SK-N-SH treated with all-trans-retinoic acid at 6 μM for 48 hours (cell line): ENCODE measurements at regions not wholly inside any gene's neighbourhood (a gene's known extent, or its start where the extent isn't known, plus 50 kb on each side); places are given as distances from the start of the nearest gene placed in this dataset.

Experiments used
- ATAC-seq: fragments of 200-7000 bp; cut with Tn5 transposase; 3 replicates; pipeline ENCODE4 v1.9.1; 2020; ENCODE audit warnings: mild to moderate bottlenecking, moderate library complexity
- ARNTL ChIP-seq: fragments of 450-650 bp; formaldehyde crosslinking; IDR thresholded peaks from 2 replicates; pipeline ENCODE4 v1.5.0; 2020; ENCODE audit warnings: low read depth, mild to moderate bottlenecking, moderate library complexity, borderline replicate concordance
- BACH2 ChIP-seq: fragments of 250-450 bp; sonication (Bioruptor Pico); IDR thresholded peaks from 2 replicates; pipeline ENCODE4 v1.9.0; 2021; ENCODE audit warnings: mild to moderate bottlenecking, borderline replicate concordance
- CSDC2 ChIP-seq: fragments of 250-450 bp; sonication (Bioruptor Pico); IDR thresholded peaks from 2 replicates; pipeline ENCODE4 v1.5.0; 2020; ENCODE audit warnings: mild to moderate bottlenecking, moderate library complexity
- ESRRG ChIP-seq: fragments of 250-450 bp; sonication (Bioruptor Pico); IDR thresholded peaks from 2 replicates; pipeline ENCODE4 v1.6.1; 2021; ENCODE audit warnings: mild to moderate bottlenecking
- GLIS3 ChIP-seq: fragments of 250-450 bp; sonication (Bioruptor Pico); IDR thresholded peaks from 2 replicates; pipeline ENCODE4 v1.5.0; 2020; ENCODE audit warnings: mild to moderate bottlenecking, moderate library complexity
- ISL1 ChIP-seq: fragments of 250-450 bp; sonication (Bioruptor Pico); IDR thresholded peaks from 2 replicates; pipeline ENCODE4 v2.1.2; 2022; ENCODE audit warnings: mild to moderate bottlenecking, moderate library complexity
- OSR1 ChIP-seq: fragments of 250-450 bp; sonication (Bioruptor Pico); IDR thresholded peaks from 2 replicates; pipeline ENCODE4 v1.8.0; 2022; ENCODE audit warnings: moderate library complexity, mild to moderate bottlenecking, inconsistent platforms
- PPARA ChIP-seq: fragments of 250-450 bp; sonication (Bioruptor Pico); IDR thresholded peaks from 2 replicates; pipeline ENCODE4 v1.5.0; 2020; ENCODE audit warnings: mild to moderate bottlenecking, borderline replicate concordance
- RARB ChIP-seq: fragments of 250-450 bp; sonication (Bioruptor Pico); IDR thresholded peaks from 2 replicates; pipeline ENCODE4 v1.8.0; 2021; ENCODE audit warnings: mild to moderate bottlenecking, moderate library complexity
- SNAI2 ChIP-seq: fragments of 250-450 bp; sonication (Bioruptor Pico); IDR thresholded peaks from 2 replicates; pipeline ENCODE4 v1.5.0; 2020; ENCODE audit warnings: mild to moderate bottlenecking, moderate library complexity
- TCF4 ChIP-seq: fragments of 250-450 bp; sonication (Bioruptor Pico); IDR thresholded peaks from 2 replicates; pipeline ENCODE4 v1.8.0; 2021; ENCODE audit warnings: mild to moderate bottlenecking, moderate library complexity, borderline replicate concordance
- TOX ChIP-seq: fragments of 250-450 bp; sonication (Bioruptor Pico); IDR thresholded peaks from 2 replicates; pipeline ENCODE4 v1.8.0; 2021; ENCODE audit warnings: mild to moderate bottlenecking, moderate library complexity, borderline replicate concordance
- ZC3H10 ChIP-seq: fragments of 250-450 bp; sonication (Bioruptor Pico); IDR thresholded peaks from 2 replicates; pipeline ENCODE4 v1.5.1; 2021; ENCODE audit warnings: mild to moderate bottlenecking, moderate library complexity
- ZFP3 ChIP-seq: fragments of 250-450 bp; sonication (Bioruptor Pico); IDR thresholded peaks from 2 replicates; pipeline ENCODE4 v1.5.0; 2020; ENCODE audit warnings: mild to moderate bottlenecking, moderate library complexity
- ZFP30 ChIP-seq: fragments of 450-650 bp; formaldehyde crosslinking; IDR thresholded peaks from 2 replicates; pipeline ENCODE4 v1.5.0; 2022; ENCODE audit warnings: mild to moderate bottlenecking, moderate library complexity
- ZNF565 ChIP-seq: fragments of 450-650 bp; formaldehyde crosslinking; conservative IDR thresholded peaks from 2 replicates; pipeline ENCODE4 v1.5.0; 2020; ENCODE audit warnings: low read depth, mild to moderate bottlenecking, moderate library complexity
- ZNF70 ChIP-seq: fragments of 450-650 bp; formaldehyde crosslinking; IDR thresholded peaks from 2 replicates; pipeline ENCODE4 v1.5.0; 2020; ENCODE audit warnings: mild to moderate bottlenecking, moderate library complexity
- ZNF8 ChIP-seq: fragments of 450-650 bp; formaldehyde crosslinking; IDR thresholded peaks from 2 replicates; pipeline ENCODE4 v1.5.0; 2020; ENCODE audit warnings: mild to moderate bottlenecking, moderate library complexity
- TF ChIP-seq, protein P1 (sequence below): fragments of 250-450 bp; sonication (Bioruptor Pico); IDR thresholded peaks from 2 replicates; pipeline ENCODE4 v1.5.0; 2020; ENCODE audit warnings: mild to moderate bottlenecking, moderate library complexity
- TF ChIP-seq, protein P2 (sequence below): fragments of 250-450 bp; sonication (Bioruptor Pico); IDR thresholded peaks from 2 replicates; pipeline ENCODE4 v1.8.0; 2020; ENCODE audit warnings: mild to moderate bottlenecking, moderate library complexity, borderline replicate concordance
- TF ChIP-seq, protein P3 (sequence below): fragments of 250-450 bp; sonication (Bioruptor Pico); IDR thresholded peaks from 2 replicates; pipeline ENCODE4 v1.8.0; 2021; ENCODE audit warnings: low read depth, mild to moderate bottlenecking, moderate library complexity, borderline replicate concordance
- TF ChIP-seq, protein P4 (sequence below): fragments of 250-450 bp; sonication (Bioruptor Pico); IDR thresholded peaks from 2 replicates; pipeline ENCODE4 v1.5.1; 2021; ENCODE audit warnings: mild to moderate bottlenecking, moderate library complexity
- TF ChIP-seq, protein P5 (sequence below): fragments of 250-450 bp; sonication (Bioruptor Pico); IDR thresholded peaks from 2 replicates; pipeline ENCODE4 v1.5.1; 2020; ENCODE audit warnings: low read depth, mild to moderate bottlenecking, moderate library complexity

DNA sequence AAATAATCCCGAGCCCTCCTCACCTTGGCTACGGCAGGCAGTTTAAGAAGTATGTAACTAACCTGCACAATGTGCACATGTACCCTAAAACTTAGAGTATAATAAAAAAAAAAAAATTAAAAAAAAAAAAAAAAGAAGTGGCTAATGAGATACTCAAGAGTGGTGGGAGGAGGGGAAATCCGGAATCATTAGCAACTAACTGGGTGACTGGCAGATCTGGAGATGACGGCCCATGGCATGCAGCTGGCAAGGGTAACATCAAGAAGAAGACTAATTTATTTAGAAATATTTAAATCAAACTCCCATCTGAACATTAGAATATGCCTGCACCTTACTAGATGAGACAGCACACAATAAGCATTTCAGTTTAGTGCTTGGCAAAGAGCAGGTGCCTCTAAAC is 52.3 kb upstream of the TMCC3 start:
- no peak for ATAC-seq
- TF ChIP-seq ESRRG (no peak), RARB (CRISPR knock-in tag) (no peak), ZFP30 (CRISPR knock-in tag) (no peak), ISL1 (CRISPR knock-in tag) (no peak), ZNF70 (CRISPR knock-in tag) (no peak), ZNF8 (CRISPR knock-in tag) (no peak), ARNTL (CRISPR knock-in tag) (no peak), ZFP3 (CRISPR knock-in tag) (no peak), ZNF565 (no peak), TCF4 (CRISPR knock-in tag) (no peak)

DNA sequence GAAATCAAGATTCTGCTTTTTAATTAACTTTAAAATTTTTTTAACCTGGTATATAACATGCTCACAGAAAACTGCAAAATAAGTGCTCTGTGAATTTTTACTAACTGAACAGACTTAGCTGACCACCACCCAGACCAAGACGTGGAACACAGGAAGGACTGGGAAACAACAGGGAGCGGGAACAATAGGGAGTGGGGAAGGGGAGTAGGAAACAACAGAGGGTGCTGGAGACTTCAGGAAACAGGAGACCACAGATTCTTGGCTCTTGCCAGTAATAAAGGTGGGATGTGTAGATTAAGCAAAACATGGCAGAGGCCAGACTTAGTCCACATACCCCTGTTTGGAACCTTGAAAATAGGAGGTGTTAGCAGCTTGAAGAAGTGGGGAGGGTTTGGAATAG is 51.4 kb upstream of the TMCC3 start:
- ATAC-seq: no peak

More for the DNA sequence above, 51.4 kb upstream of the TMCC3 start:
- TF ChIP-seq, protein P1, sequence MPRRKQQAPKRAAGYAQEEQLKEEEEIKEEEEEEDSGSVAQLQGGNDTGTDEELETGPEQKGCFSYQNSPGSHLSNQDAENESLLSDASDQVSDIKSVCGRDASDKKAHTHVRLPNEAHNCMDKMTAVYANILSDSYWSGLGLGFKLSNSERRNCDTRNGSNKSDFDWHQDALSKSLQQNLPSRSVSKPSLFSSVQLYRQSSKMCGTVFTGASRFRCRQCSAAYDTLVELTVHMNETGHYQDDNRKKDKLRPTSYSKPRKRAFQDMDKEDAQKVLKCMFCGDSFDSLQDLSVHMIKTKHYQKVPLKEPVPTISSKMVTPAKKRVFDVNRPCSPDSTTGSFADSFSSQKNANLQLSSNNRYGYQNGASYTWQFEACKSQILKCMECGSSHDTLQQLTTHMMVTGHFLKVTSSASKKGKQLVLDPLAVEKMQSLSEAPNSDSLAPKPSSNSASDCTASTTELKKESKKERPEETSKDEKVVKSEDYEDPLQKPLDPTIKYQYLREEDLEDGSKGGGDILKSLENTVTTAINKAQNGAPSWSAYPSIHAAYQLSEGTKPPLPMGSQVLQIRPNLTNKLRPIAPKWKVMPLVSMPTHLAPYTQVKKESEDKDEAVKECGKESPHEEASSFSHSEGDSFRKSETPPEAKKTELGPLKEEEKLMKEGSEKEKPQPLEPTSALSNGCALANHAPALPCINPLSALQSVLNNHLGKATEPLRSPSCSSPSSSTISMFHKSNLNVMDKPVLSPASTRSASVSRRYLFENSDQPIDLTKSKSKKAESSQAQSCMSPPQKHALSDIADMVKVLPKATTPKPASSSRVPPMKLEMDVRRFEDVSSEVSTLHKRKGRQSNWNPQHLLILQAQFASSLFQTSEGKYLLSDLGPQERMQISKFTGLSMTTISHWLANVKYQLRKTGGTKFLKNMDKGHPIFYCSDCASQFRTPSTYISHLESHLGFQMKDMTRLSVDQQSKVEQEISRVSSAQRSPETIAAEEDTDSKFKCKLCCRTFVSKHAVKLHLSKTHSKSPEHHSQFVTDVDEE (CRISPR knock-in tag): no peak
- no peak for TF ChIP-seq ESRRG
- TF ChIP-seq ARNTL (CRISPR knock-in tag): no peak
- no peak for TF ChIP-seq BACH2
- no peak for TF ChIP-seq OSR1 (CRISPR knock-in tag)
- TF ChIP-seq CSDC2 (CRISPR knock-in tag): no peak
- TF ChIP-seq GLIS3 (CRISPR knock-in tag): no peak
- TF ChIP-seq ZNF70 (CRISPR knock-in tag): no peak
- no peak for TF ChIP-seq SNAI2 (CRISPR knock-in tag)
- TF ChIP-seq, protein P2, sequence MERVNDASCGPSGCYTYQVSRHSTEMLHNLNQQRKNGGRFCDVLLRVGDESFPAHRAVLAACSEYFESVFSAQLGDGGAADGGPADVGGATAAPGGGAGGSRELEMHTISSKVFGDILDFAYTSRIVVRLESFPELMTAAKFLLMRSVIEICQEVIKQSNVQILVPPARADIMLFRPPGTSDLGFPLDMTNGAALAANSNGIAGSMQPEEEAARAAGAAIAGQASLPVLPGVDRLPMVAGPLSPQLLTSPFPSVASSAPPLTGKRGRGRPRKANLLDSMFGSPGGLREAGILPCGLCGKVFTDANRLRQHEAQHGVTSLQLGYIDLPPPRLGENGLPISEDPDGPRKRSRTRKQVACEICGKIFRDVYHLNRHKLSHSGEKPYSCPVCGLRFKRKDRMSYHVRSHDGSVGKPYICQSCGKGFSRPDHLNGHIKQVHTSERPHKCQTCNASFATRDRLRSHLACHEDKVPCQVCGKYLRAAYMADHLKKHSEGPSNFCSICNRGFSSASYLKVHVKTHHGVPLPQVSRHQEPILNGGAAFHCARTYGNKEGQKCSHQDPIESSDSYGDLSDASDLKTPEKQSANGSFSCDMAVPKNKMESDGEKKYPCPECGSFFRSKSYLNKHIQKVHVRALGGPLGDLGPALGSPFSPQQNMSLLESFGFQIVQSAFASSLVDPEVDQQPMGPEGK: no peak
- no peak for TF ChIP-seq PPARA
- TF ChIP-seq, protein P3, sequence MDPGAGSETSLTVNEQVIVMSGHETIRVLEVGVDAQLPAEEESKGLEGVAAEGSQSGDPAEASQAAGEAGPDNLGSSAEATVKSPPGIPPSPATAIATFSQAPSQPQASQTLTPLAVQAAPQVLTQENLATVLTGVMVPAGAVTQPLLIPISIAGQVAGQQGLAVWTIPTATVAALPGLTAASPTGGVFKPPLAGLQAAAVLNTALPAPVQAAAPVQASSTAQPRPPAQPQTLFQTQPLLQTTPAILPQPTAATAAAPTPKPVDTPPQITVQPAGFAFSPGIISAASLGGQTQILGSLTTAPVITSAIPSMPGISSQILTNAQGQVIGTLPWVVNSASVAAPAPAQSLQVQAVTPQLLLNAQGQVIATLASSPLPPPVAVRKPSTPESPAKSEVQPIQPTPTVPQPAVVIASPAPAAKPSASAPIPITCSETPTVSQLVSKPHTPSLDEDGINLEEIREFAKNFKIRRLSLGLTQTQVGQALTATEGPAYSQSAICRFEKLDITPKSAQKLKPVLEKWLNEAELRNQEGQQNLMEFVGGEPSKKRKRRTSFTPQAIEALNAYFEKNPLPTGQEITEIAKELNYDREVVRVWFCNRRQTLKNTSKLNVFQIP (CRISPR knock-in tag): no peak
- TF ChIP-seq ISL1 (CRISPR knock-in tag): no peak
- no peak for TF ChIP-seq ZFP30 (CRISPR knock-in tag)
- TF ChIP-seq RARB (CRISPR knock-in tag): no peak
- no peak for TF ChIP-seq TOX
- TF ChIP-seq ZNF565: no peak
- no peak for TF ChIP-seq ZC3H10
- TF ChIP-seq, protein P4, sequence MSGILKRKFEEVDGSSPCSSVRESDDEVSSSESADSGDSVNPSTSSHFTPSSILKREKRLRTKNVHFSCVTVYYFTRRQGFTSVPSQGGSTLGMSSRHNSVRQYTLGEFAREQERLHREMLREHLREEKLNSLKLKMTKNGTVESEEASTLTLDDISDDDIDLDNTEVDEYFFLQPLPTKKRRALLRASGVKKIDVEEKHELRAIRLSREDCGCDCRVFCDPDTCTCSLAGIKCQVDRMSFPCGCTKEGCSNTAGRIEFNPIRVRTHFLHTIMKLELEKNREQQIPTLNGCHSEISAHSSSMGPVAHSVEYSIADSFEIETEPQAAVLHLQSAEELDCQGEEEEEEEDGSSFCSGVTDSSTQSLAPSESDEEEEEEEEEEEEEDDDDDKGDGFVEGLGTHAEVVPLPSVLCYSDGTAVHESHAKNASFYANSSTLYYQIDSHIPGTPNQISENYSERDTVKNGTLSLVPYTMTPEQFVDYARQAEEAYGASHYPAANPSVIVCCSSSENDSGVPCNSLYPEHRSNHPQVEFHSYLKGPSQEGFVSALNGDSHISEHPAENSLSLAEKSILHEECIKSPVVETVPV (CRISPR knock-in tag): no peak
- TF ChIP-seq, protein P5, sequence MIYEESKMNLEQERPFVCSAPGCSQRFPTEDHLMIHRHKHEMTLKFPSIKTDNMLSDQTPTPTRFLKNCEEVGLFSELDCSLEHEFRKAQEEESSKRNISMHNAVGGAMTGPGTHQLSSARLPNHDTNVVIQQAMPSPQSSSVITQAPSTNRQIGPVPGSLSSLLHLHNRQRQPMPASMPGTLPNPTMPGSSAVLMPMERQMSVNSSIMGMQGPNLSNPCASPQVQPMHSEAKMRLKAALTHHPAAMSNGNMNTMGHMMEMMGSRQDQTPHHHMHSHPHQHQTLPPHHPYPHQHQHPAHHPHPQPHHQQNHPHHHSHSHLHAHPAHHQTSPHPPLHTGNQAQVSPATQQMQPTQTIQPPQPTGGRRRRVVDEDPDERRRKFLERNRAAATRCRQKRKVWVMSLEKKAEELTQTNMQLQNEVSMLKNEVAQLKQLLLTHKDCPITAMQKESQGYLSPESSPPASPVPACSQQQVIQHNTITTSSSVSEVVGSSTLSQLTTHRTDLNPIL (CRISPR knock-in tag): no peak
